IPS-NIHi7 (cell line): ENCODE measurements at regions not wholly inside any gene's neighbourhood (a gene's known extent, or its start where the extent isn't known, plus 50 kb on each side); places are given as distances from the start of the nearest gene placed in this dataset.

Experiments used
- DNase-seq: peaks from one replicate; pipeline ENCODE4 v3.0.0; 2012; ENCODE audit warnings: mixed read lengths; ENCODE audit errors: extremely low spot score

- DNase-seq: no peak
Observed at GRCh38 chr15:101590785-101591184, 61.4 kb downstream of the TM2D3 start.

GRCh38 chr15:101583284-101583683 lies 68.9 kb downstream of the TM2D3 start:
- DNase-seq: no peak

GRCh38 chr15:101580431-101580830 lies 71.8 kb downstream of the TM2D3 start:
- no peak for DNase-seq

- DNase-seq: no peak
Observed at GRCh38 chr15:101579631-101580163, 72.5 kb downstream of the TM2D3 start.

- DNase-seq: peak; percentile 78
Observed at GRCh38 chr15:101578443-101578894, 73.7 kb downstream of the TM2D3 start.

GRCh38 chr15:101573951-101574350 lies 78.2 kb downstream of the TM2D3 start:
- DNase-seq: no peak

- no peak for DNase-seq
Observed at GRCh38 chr15:101570241-101570640, 80.7 kb upstream of the PCSK6 start.

GRCh38 chr15:101568821-101569555 lies 79.5 kb upstream of the PCSK6 start:
- no peak for DNase-seq

- DNase-seq: no peak
Observed at GRCh38 chr15:101568309-101568708, 78.8 kb upstream of the PCSK6 start.

- no peak for DNase-seq
Observed at GRCh38 chr15:101566748-101567488, 77.4 kb upstream of the PCSK6 start.

GRCh38 chr15:101565377-101565776 lies 75.9 kb upstream of the PCSK6 start:
- no peak for DNase-seq

GRCh38 chr15:101563176-101563796 lies 73.8 kb upstream of the PCSK6 start:
- DNase-seq: no peak

GRCh38 chr15:101562428-101563059 lies 73.0 kb upstream of the PCSK6 start:
- DNase-seq: no peak

GRCh38 chr15:101561584-101561906 lies 72.0 kb upstream of the PCSK6 start:
- no peak for DNase-seq

GRCh38 chr15:101560722-101561583 lies 71.4 kb upstream of the PCSK6 start:
- DNase-seq: no peak

GRCh38 chr15:101559952-101560351 lies 70.4 kb upstream of the PCSK6 start:
- no peak for DNase-seq

GRCh38 chr15:101558221-101558941 lies 68.9 kb upstream of the PCSK6 start:
- DNase-seq: no peak

GRCh38 chr15:101556273-101556672 lies 66.8 kb upstream of the PCSK6 start:
- no peak for DNase-seq

- no peak for DNase-seq
Observed at GRCh38 chr15:101554115-101554915, 64.8 kb upstream of the PCSK6 start.
